OCI-LY7 (cell line): ENCODE measurements at regions not wholly inside any gene's neighbourhood (a gene's known extent, or its start where the extent isn't known, plus 50 kb on each side); places are given as distances from the start of the nearest gene placed in this dataset.
A peak's percentile ranks its signal among the peaks of the same experiment; 100 is the strongest.

Experiments used
- BruUV-seq: library from RNA; stranded (reverse); fragments of 400-500 nt; replicated peaks from 2 replicates; lab custom pipeline; 2021; lab: Mats Ljungman, UMichigan
- CTCF ChIA-PET: fragments of 300-600 bp; sonication (Branson Sonifier 250); formaldehyde crosslinking; loops from one replicate; lab custom pipeline; 2022; ENCODE audit warnings: antibody characterized with exemption; ENCODE audit not compliant: unreplicated experiment; lab: Charles Lee
- POLR2A ChIA-PET: fragments of 300-600 bp; sonication (Branson Sonifier 250); formaldehyde crosslinking; loops from one replicate; lab custom pipeline; 2022; ENCODE audit warnings: antibody characterized with exemption; lab: Charles Lee
- DNase-seq: peaks from one replicate; pipeline ENCODE4 v3.0.0-alpha.2; 2015; ENCODE audit warnings: low spot score
- H2AFZ ChIP-seq: fragments of 200-600 bp; sonication (generic), shearing (Covaris generic); 2 replicates; pipeline ENCODE4 v1.6.1; 2014; ENCODE audit warnings: mild to moderate bottlenecking, antibody characterized with exemption, low read length, moderate library complexity
- H3K27ac ChIP-seq: fragments of 200-600 bp; sonication (generic); 2 replicates; pipeline ENCODE4 v1.5.1; 2014; ENCODE audit warnings: mixed run types, low read depth, mild to moderate bottlenecking, moderate library complexity, low read length, inconsistent platforms; ENCODE audit not compliant: poor library complexity, severe bottlenecking
- H3K36me3 ChIP-seq: fragments of 200-600 bp; sonication (generic); 2 replicates; pipeline ENCODE4 v1.6.1; 2014; ENCODE audit warnings: mild to moderate bottlenecking, antibody characterized with exemption, low read length, moderate library complexity, mixed read lengths; ENCODE audit not compliant: insufficient read depth
- H3K4me1 ChIP-seq: fragments of 200-600 bp; sonication (generic); 2 replicates; pipeline ENCODE4 v1.5.1; 2014; ENCODE audit warnings: mild to moderate bottlenecking, low read length; ENCODE audit not compliant: insufficient read depth, poor library complexity, severe bottlenecking
- H3K4me2 ChIP-seq: fragments of 200-600 bp; sonication (generic); 2 replicates; pipeline ENCODE4 v1.6.1; 2014; ENCODE audit warnings: mild to moderate bottlenecking, low read length
- H3K4me3 ChIP-seq: fragments of 200-600 bp; sonication (generic); 2 replicates; pipeline ENCODE4 v1.5.1; 2014; ENCODE audit warnings: mild to moderate bottlenecking, low read depth, low read length; ENCODE audit not compliant: poor library complexity, severe bottlenecking
- H3K79me2 ChIP-seq: fragments of 200-600 bp; sonication (generic); 2 replicates; pipeline ENCODE4 v1.6.1; 2016; ENCODE audit warnings: low read depth, mild to moderate bottlenecking, low read length, moderate library complexity, mixed read lengths; ENCODE audit not compliant: insufficient read depth
- H3K9me2 ChIP-seq: fragments of 200-600 bp; sonication (generic); 2 replicates; pipeline ENCODE4 v1.6.1; 2016; ENCODE audit warnings: mild to moderate bottlenecking, low read length, mixed read lengths; ENCODE audit not compliant: insufficient read depth
- H3K9me3 ChIP-seq: fragments of 200-600 bp; sonication (generic); 2 replicates; pipeline ENCODE4 v1.6.1; 2014; ENCODE audit warnings: mild to moderate bottlenecking, mixed run types, low read length, mixed read lengths
- H4K20me1 ChIP-seq: fragments of 200-600 bp; sonication (generic); 2 replicates; pipeline ENCODE4 v1.6.1; 2014; ENCODE audit warnings: mild to moderate bottlenecking, antibody characterized with exemption, low read length, moderate library complexity, mixed read lengths; ENCODE audit not compliant: insufficient read depth
- EZH2phosphoT487 ChIP-seq: fragments of 200-600 bp; sonication (generic); IDR thresholded peaks from 2 replicates; pipeline ENCODE4 v1.6.1; 2018; ENCODE audit warnings: low read depth, borderline replicate concordance, mild to moderate bottlenecking, mixed run types, antibody characterized with exemption, low read length, moderate library complexity, mixed read lengths
- intact Hi-C: fragments of 100-400 bp; cut with micrococcal nuclease; formaldehyde crosslinking; loops from one replicate; pipeline ENCODE4 v1.10.0; 2022; ENCODE audit not compliant: unreplicated experiment
- TF ChIP-seq, protein P1 (sequence below): fragments of 200-600 bp; sonication (generic); conservative IDR thresholded peaks from 2 replicates; pipeline ENCODE4 v1.5.1; 2014; ENCODE audit warnings: mild to moderate bottlenecking, antibody characterized with exemption, low read length, moderate library complexity, mixed read lengths

DNA sequence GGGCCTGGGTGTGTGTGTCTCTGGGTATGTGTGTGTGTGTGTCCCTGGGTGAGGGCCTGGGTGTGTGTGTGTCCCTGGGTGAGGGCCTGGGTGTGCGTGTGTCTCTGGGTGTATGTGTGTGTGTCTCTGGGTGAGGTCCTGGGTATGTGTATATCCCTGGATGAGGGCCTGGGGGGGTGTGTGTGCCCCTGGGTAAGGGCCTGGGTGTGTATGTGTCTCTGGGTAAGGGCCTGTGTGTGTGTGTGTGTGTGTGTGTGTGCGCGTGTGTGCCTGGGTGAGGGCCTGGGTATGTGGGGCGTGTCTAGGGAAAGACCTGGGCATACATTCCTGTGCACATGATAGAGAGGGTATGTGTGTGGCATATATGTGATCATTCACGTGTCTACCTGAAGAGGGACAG is 155.1 kb upstream of the ZC3H12A start:
- POLR2A ChIA-PET = no interaction called here

DNA sequence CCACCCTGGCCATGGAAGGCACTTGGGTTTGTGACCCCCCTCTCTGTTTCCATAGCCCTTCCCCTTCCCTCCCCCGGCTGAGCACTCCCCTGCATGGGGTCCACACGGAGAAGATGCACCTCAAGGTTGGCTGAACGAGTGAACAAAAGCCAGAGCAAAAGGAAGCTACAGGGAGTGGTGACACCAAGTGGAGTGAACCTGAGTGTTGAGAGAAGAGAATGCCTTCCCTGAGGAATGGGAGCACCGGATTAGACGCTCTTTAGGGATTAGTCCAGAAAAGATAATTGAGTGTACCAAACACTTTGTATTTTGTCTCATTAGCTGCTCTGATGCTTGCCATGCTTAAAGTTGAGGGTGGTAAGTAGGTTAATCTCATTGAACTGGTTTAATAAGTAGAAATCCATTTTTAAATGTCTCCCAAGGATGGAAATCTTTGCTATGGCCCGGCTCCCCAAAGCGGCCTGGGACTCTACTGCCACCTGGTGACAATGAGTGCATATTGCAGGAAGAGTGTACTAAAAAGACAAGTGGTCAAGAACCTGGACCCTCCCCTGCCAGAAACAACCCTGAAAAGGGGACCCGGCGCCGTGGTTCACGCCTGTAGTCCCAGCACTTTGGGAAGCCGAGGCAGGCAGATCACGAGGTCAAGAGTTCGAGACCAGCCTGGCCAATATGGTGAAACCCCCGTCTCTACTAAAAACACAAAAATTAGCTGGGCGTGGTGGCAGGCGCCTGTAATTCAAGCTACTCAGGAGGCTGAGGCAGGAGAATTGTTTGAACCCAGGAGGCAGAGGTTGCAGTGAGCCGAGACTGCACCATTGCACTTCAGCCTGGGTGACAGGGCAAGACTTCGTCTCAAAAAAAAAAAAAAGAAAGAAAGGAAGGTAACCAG is 150.6 kb upstream of the ZC3H12A start:
- H3K79me2 ChIP-seq = no peaks in the 10 kb centered on the region
- H3K4me3 ChIP-seq = no peak overlapping the region
- no peak for TF ChIP-seq EZH2phosphoT487
- TF ChIP-seq, protein P1, sequence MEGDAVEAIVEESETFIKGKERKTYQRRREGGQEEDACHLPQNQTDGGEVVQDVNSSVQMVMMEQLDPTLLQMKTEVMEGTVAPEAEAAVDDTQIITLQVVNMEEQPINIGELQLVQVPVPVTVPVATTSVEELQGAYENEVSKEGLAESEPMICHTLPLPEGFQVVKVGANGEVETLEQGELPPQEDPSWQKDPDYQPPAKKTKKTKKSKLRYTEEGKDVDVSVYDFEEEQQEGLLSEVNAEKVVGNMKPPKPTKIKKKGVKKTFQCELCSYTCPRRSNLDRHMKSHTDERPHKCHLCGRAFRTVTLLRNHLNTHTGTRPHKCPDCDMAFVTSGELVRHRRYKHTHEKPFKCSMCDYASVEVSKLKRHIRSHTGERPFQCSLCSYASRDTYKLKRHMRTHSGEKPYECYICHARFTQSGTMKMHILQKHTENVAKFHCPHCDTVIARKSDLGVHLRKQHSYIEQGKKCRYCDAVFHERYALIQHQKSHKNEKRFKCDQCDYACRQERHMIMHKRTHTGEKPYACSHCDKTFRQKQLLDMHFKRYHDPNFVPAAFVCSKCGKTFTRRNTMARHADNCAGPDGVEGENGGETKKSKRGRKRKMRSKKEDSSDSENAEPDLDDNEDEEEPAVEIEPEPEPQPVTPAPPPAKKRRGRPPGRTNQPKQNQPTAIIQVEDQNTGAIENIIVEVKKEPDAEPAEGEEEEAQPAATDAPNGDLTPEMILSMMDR = peak; percentile 91
- CTCF ChIA-PET = interaction anchor here (1.2 kb wide), 1 partner anchor 807 kb away, joined by 3 read pairs; no protein-coding TSS in a partner anchor
- H3K9me2 ChIP-seq = no peaks in the 10 kb centered on the region
- no TSS peak for BruUV-seq
- DNase-seq = peak; percentile 54
- H3K4me2 ChIP-seq = no peak overlapping the region
- H2AFZ ChIP-seq = no peak overlapping the region
- H3K27ac ChIP-seq = no peak overlapping the region
- no peaks in the 10 kb centered on the region for H4K20me1 ChIP-seq
- no peaks in the 10 kb centered on the region for H3K36me3 ChIP-seq
- H3K9me3 ChIP-seq = no peaks in the 10 kb centered on the region
- POLR2A ChIA-PET = interaction anchor here (0.7 kb wide), 1 partner anchor 144 kb away, joined by 3 read pairs; no protein-coding TSS in a partner anchor
- intact Hi-C loops = loop anchor here (1.0 to 5.0 kb wide), 5 partner anchors 42 to 620 kb away; no protein-coding TSS in a partner anchor
- no peaks in the 10 kb centered on the region for H3K4me1 ChIP-seq

More for the DNA sequence above, 155.1 kb upstream of the ZC3H12A start:
- Histone ChIP-seq H3K4me2 (no peak overlapping the region), H3K4me3 (no peak overlapping the region), H4K20me1 (no peaks in the 10 kb centered on the region), H2AFZ (no peak overlapping the region), H3K36me3 (no peaks in the 10 kb centered on the region), H3K27ac (no peak overlapping the region), H3K79me2 (no peaks in the 10 kb centered on the region), H3K9me3 (no peaks in the 10 kb centered on the region), H3K9me2 (no peaks in the 10 kb centered on the region), H3K4me1 (no peaks in the 10 kb centered on the region)
- CTCF ChIA-PET = no interaction called here
- TF ChIP-seq, protein P1 = no peak
- TF ChIP-seq EZH2phosphoT487 = no peak
- BruUV-seq = no TSS peak
- DNase-seq = no peak
- intact Hi-C loops = no loop called here

DNA sequence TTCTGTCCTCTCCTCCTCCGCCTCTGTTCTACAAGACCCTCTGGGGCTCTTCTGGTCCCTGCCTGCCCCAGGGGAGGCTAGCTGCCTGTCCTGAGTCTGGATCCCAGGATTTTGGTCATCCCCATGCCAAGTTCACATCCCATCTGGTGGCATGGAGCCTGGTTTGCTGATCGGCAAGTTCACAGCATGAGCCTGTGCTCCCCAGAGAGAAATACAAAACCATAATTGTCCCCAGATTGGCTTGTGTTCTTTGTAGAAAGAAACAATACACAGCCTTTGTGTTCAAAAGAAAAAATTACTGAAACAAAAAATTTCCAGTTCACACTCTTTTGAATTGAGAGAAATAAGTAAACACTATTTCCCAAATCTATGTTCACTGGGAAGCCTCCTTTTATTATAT is 149.4 kb upstream of the ZC3H12A start:
- TF ChIP-seq EZH2phosphoT487 = no peak
- TF ChIP-seq, protein P1 = no peak
- H4K20me1 ChIP-seq = no peaks in the 10 kb centered on the region
- no peak overlapping the region for H3K4me2 ChIP-seq
- no peaks in the 10 kb centered on the region for H3K9me3 ChIP-seq
- no peak for DNase-seq
- no TSS peak for BruUV-seq
- intact Hi-C loops = loop anchor here (2.0 kb wide), 1 partner anchor 148 kb away; no protein-coding TSS in a partner anchor
- H3K79me2 ChIP-seq = no peaks in the 10 kb centered on the region
- ChIA-PET POLR2A (no interaction called here), CTCF (interaction anchor here (0.5 to 1.2 kb wide), 2 partner anchors 34 to 809 kb away, joined by 3 read pairs; no protein-coding TSS in a partner anchor)
- no peaks in the 10 kb centered on the region for H3K4me1 ChIP-seq
- no peaks in the 10 kb centered on the region for H3K36me3 ChIP-seq
- no peak overlapping the region for H3K4me3 ChIP-seq
- no peaks in the 10 kb centered on the region for H3K9me2 ChIP-seq
- no peak overlapping the region for H3K27ac ChIP-seq
- H2AFZ ChIP-seq = no peak overlapping the region
